GM12875 (cell line): ENCODE measurements at regions not wholly inside any gene's neighbourhood (a gene's known extent, or its start where the extent isn't known, plus 50 kb on each side); places are given as distances from the start of the nearest gene placed in this dataset.

Source experiments
- H3K4me3 ChIP-seq: one replicate; pipeline ENCODE4 v1.5.1; 2011; ENCODE audit warnings: low read depth, low read length, control low read depth
- TF ChIP-seq, protein P1 (sequence below): IDR thresholded peaks from 2 replicates; pipeline ENCODE4 v1.5.1; 2011; ENCODE audit warnings: low read depth, mild to moderate bottlenecking, control low read depth, inconsistent platforms, low read length, moderate library complexity, borderline replicate concordance; ENCODE audit not compliant: insufficient read depth

- TF ChIP-seq, protein P1, sequence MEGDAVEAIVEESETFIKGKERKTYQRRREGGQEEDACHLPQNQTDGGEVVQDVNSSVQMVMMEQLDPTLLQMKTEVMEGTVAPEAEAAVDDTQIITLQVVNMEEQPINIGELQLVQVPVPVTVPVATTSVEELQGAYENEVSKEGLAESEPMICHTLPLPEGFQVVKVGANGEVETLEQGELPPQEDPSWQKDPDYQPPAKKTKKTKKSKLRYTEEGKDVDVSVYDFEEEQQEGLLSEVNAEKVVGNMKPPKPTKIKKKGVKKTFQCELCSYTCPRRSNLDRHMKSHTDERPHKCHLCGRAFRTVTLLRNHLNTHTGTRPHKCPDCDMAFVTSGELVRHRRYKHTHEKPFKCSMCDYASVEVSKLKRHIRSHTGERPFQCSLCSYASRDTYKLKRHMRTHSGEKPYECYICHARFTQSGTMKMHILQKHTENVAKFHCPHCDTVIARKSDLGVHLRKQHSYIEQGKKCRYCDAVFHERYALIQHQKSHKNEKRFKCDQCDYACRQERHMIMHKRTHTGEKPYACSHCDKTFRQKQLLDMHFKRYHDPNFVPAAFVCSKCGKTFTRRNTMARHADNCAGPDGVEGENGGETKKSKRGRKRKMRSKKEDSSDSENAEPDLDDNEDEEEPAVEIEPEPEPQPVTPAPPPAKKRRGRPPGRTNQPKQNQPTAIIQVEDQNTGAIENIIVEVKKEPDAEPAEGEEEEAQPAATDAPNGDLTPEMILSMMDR, result no peak
- no peak overlapping the region for H3K4me3 ChIP-seq
These were observed 102.0 kb upstream of the KCNQ5 start for GRCh38 chr6:72519871-72520270.

DNA sequence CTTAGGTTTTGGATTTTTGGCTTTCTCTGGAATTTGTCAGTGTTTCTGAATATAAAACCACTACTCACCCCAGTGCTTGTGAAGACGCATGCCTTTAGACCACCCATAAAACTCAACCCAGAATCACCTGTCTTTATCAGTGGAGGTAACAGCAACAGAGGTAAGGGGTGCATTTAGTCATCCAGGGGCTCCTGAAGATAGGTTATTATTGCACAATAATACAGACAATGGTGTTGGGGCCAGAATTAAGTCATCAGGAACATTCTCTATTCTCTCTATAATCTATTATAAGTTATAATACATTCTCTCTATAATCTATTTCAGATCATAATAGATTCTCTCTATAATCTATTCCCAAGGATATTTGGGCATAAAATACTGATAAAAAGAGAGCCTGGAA, 100.2 kb upstream of the KCNQ5 start:
- no peak overlapping the region for H3K4me3 ChIP-seq
- TF ChIP-seq, protein P1, result no peak

- TF ChIP-seq, protein P1, result peak; percentile 45; the same call in 1 of the 2 replicates
- no peak overlapping the region for H3K4me3 ChIP-seq
These were observed 99.1 kb upstream of the KCNQ5 start for GRCh38 chr6:72522735-72523141.

DNA sequence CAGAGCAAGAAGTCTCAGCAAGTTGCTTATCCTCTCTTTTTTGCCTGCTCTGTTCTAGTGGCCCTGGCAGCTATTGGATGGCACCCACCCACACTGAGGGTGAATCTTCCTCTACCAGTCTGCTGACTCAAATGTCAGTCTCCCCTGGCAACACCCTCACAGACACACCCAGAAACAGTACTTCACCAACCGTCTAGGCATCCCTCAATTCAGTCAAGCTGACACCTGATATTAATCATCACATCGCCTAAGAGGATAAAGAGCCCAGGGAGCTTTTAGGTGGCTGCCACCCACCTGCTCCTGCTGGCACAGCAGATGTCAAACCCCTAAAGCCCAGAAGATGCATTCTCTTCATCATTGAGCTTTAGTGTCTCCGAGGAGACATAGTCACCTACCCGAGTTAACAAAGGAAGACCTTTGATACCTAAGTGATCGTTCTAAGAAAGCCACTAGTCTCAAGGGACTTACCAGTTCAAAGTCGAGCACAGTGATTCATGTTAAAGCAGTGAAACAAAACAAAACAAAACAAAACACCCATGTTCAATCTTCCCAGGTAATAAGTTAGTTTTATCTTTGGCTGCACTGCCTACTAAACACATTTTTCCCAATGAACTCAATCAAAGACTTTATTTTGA, 97.7 kb upstream of the KCNQ5 start:
- TF ChIP-seq, protein P1, result no peak
- no peak overlapping the region for H3K4me3 ChIP-seq

GRCh38 chr6:72525821-72526510, 95.9 kb upstream of the KCNQ5 start:
- TF ChIP-seq, protein P1, result no peak
- no peak overlapping the region for H3K4me3 ChIP-seq

- TF ChIP-seq, protein P1, result no peak
These were observed 91.7 kb upstream of the KCNQ5 start for GRCh38 chr6:72530152-72530551.

DNA sequence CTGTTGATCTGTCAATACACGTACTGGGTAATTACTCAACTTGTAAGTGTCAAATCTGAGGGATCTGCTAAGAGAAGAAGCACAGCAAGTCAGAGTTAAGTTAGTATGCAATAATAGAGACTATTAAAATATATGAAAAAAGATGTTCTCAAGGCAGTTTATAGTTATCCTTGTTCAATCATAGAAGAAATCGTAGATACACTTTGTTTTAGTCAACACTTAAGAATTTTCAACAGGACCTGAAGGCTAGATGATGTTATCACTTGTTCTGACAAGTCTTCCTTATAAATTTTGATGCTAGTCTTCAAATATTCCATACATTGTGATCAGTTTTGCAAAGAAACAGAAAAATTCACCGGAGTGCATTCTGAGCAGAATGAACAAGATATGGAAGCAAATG, 91.1 kb upstream of the KCNQ5 start:
- no peak overlapping the region for H3K4me3 ChIP-seq
- TF ChIP-seq, protein P1, result no peak

More at GRCh38 chr6:72530152-72530551, 91.7 kb upstream of the KCNQ5 start:
- H3K4me3 ChIP-seq, result no peak overlapping the region
